ENCODE measurements at regions not wholly inside any gene's neighbourhood (a gene's known extent, or its start where the extent isn't known, plus 50 kb on each side); places are given as distances from the start of the nearest gene placed in this dataset.

GRCh38 chr2:173654896-173655265 is 300.2 kb downstream of the CDCA7 start:
- no peaks in the 10 kb centered on the region for H3K36me3 ChIP-seq (replicated peaks in 1 of 2; ENCODE audit: control insufficient read depth in 1 of 2, insufficient read depth in 2 of 2, low read length in 2 of 2)
- ChIA-PET CTCF (ENCODE audit: low intra/inter-chr PET ratio, low total read pairs) (no interaction called here), POLR2A (no interaction called here)
- H2AFZ ChIP-seq (ENCODE audit: low read length), result no peak overlapping the region
- WGBS (ENCODE audit: low lambda C conversion rate), result 47% methylated on average over 5 of the region's 5 CpGs
- no peaks in the 10 kb centered on the region for H3K79me2 ChIP-seq (ENCODE audit: insufficient read depth, low read length)
- intact Hi-C loops (cut with micrococcal nuclease; ENCODE audit: unreplicated experiment) (no loop called here), in situ Hi-C loops (cut with HindIII; ENCODE audit: extremely low pct_ligation_motif_present, low pct_unique_long_range_greater_than_20kb) (no loop called here)
- no peak overlapping the region for H3K27ac ChIP-seq (ENCODE audit: extremely low read length, insufficient read depth, low read length)
- FAIRE-seq, result no peak
- DNase-seq (ENCODE audit: low spot score), result no peak
- no peak overlapping the region for H3K4me2 ChIP-seq (ENCODE audit: low read depth, low read length)
- H3K4me1 ChIP-seq (ENCODE audit: insufficient read depth, low read length), result no peaks in the 10 kb centered on the region
- no peaks in the 10 kb centered on the region for H3K9me3 ChIP-seq (ENCODE audit: low read length)
- no peak overlapping the region for H3K4me3 ChIP-seq (replicated peaks in 1 of 3; ENCODE audit: insufficient read depth in 1 of 3, low read depth in 2 of 3, low read length in 3 of 3)
- no TSS peak for BruUV-seq (replicated peaks)
- peaks cover 3 to 12% of the 10 kb centered on the region in 2 experiments; a peak in 2 of 5 replicates for H3K27me3 ChIP-seq (ENCODE audit: control insufficient read depth in 1 of 2, insufficient read depth in 2 of 2, low read length in 2 of 2)
- no peak for ATAC-seq
- H4K20me1 ChIP-seq (ENCODE audit: insufficient read depth, low read length), result no peaks in the 10 kb centered on the region
- H3K9ac ChIP-seq (ENCODE audit: insufficient read depth, low read depth, low read length), result no peak overlapping the region
- TF ChIP-seq BCL3 (CRISPR knock-in tag; IDR thresholded peaks at IDR 0.05) (no peak), ZNF737 (CRISPR knock-in tag; IDR thresholded peaks at IDR 0.05; ENCODE audit: borderline replicate concordance) (no peak), FUBP1 (CRISPR knock-in tag; IDR thresholded peaks at IDR 0.05; ENCODE audit: borderline replicate concordance) (no peak), DMTF1 (CRISPR knock-in tag; IDR thresholded peaks at IDR 0.05) (no peak), POLR2AphosphoS2 (IDR thresholded peaks at IDR 0.05; ENCODE audit: low read depth, low read length) (no peak), ZNF33B (CRISPR knock-in tag; IDR thresholded peaks at IDR 0.05) (no peak), MXI1 (IDR thresholded peaks at IDR 0.05; ENCODE audit: borderline replicate concordance, low read depth, low read length) (no peak), ZNF850 (CRISPR knock-in tag; conservative IDR thresholded peaks at IDR 0.05) (no peak), ZNF777 (CRISPR knock-in tag; IDR thresholded peaks at IDR 0.05) (no peak), ZHX2 (IDR thresholded peaks at IDR 0.05; ENCODE audit: low read depth) (no peak), ZHX2 (CRISPR knock-in tag; IDR thresholded peaks at IDR 0.05; ENCODE audit: borderline replicate concordance) (no peak), GATA4 (IDR thresholded peaks at IDR 0.05; ENCODE audit: borderline replicate concordance, low read depth) (no peak), ZNF816 (CRISPR knock-in tag; IDR thresholded peaks at IDR 0.05; ENCODE audit: borderline replicate concordance) (no peak), TEAD3 (CRISPR knock-in tag; optimal IDR thresholded peaks at IDR 0.05; ENCODE audit: borderline replicate concordance) (no peak)

Data from HepG2 (cell line).